GM23338 (cell line): ENCODE measurements at regions not wholly inside any gene's neighbourhood (a gene's known extent, or its start where the extent isn't known, plus 50 kb on each side); places are given as distances from the start of the nearest gene placed in this dataset.

ENCODE experiments used
- ATAC-seq: fragments of 200-7000 bp; cut with Tn5 transposase; 3 replicates; pipeline ENCODE4 v1.9.1; 2020
- DNase-seq: peaks from one replicate; pipeline ENCODE4 v3.0.0-alpha.2; 2015; ENCODE audit warnings: low spot score
- H2AFZ ChIP-seq: fragments of 200-600 bp; sonication (generic); 2 replicates; pipeline ENCODE4 v1.8.0; 2016; ENCODE audit warnings: antibody characterized with exemption, mild to moderate bottlenecking, moderate library complexity
- H3F3A ChIP-seq: fragments of 200-600 bp; sonication (generic); replicated peaks from 2 replicates; pipeline ENCODE4 v1.8.0; 2017; ENCODE audit warnings: antibody characterized with exemption, mixed run types, low read depth
- H3K27ac ChIP-seq: fragments of 200-600 bp; sonication (generic); 2 replicates; pipeline ENCODE4 v1.6.1; 2016; ENCODE audit warnings: low read depth
- H3K27me3 ChIP-seq: fragments of 200-600 bp; sonication (generic); 2 replicates; pipeline ENCODE4 v1.8.0; 2016; ENCODE audit warnings: mild to moderate bottlenecking, mixed run types, moderate library complexity; ENCODE audit not compliant: insufficient read depth
- H3K36me3 ChIP-seq: fragments of 200-600 bp; sonication (generic); 2 replicates; pipeline ENCODE4 v1.8.0; 2016; ENCODE audit warnings: mild to moderate bottlenecking; ENCODE audit not compliant: insufficient read depth
- H3K4me1 ChIP-seq: fragments of 200-600 bp; sonication (generic); 2 replicates; pipeline ENCODE4 v1.8.0; 2016; ENCODE audit warnings: mild to moderate bottlenecking, moderate library complexity; ENCODE audit not compliant: insufficient read depth
- H3K4me2 ChIP-seq: fragments of 200-600 bp; sonication (generic); 2 replicates; pipeline ENCODE4 v1.7.1; 2017; ENCODE audit warnings: mixed run types
- H3K4me3 ChIP-seq: fragments of 200-600 bp; sonication (generic); 2 replicates; pipeline ENCODE4 v1.6.1; 2016; ENCODE audit warnings: mixed run types
- H3K79me2 ChIP-seq: fragments of 200-600 bp; sonication (generic); replicated peaks from 2 replicates; pipeline ENCODE4 v1.8.0; 2017; ENCODE audit warnings: mild to moderate bottlenecking; ENCODE audit not compliant: insufficient read depth
- H3K9me2 ChIP-seq: fragments of 200-600 bp; sonication (generic); 2 replicates; pipeline ENCODE4 v1.8.0; 2017; ENCODE audit not compliant: insufficient read depth
- H4K20me1 ChIP-seq: fragments of 200-600 bp; sonication (generic); replicated peaks from 2 replicates; pipeline ENCODE4 v1.8.0; 2017; ENCODE audit warnings: mild to moderate bottlenecking; ENCODE audit not compliant: insufficient read depth
- H3K27ac Mint-ChIP-seq: 2 replicates; pipeline ENCODE4 v1.8.0; 2020; ENCODE audit warnings: inconsistent platforms, mild to moderate bottlenecking, moderate library complexity, mixed read lengths
- H3K27me3 Mint-ChIP-seq: 3 replicates; pipeline ENCODE4 v1.8.0; 2022; ENCODE audit warnings: low read depth, mild to moderate bottlenecking, moderate library complexity, mixed read lengths, inconsistent platforms; ENCODE audit not compliant: insufficient read depth, poor library complexity
- H3K36me3 Mint-ChIP-seq: 3 replicates; pipeline ENCODE4 v1.8.0; 2021; ENCODE audit warnings: low read depth, mild to moderate bottlenecking, inconsistent platforms, moderate library complexity, mixed read lengths
- H3K4me1 Mint-ChIP-seq: 3 replicates; pipeline ENCODE4 v1.8.0; 2020; ENCODE audit warnings: mild to moderate bottlenecking, inconsistent platforms, mixed read lengths
- H3K4me3 Mint-ChIP-seq: 3 replicates; pipeline ENCODE4 v1.8.0; 2021; ENCODE audit warnings: moderate library complexity, mild to moderate bottlenecking, inconsistent platforms, mixed read lengths
- H3K9me3 Mint-ChIP-seq: 3 replicates; pipeline ENCODE4 v1.8.0; 2020; ENCODE audit warnings: moderate library complexity, mild to moderate bottlenecking, inconsistent platforms, mixed read lengths
- CREB1 ChIP-seq: fragments of 250-450 bp; sonication (Bioruptor Pico); IDR thresholded peaks from 2 replicates; pipeline ENCODE4 v1.5.0; 2020; ENCODE audit warnings: low read depth, mild to moderate bottlenecking, moderate library complexity
- EZH2phosphoT487 ChIP-seq: fragments of 200-600 bp; sonication (generic); IDR thresholded peaks from one replicate; pipeline ENCODE4 v1.8.1; 2018; ENCODE audit warnings: antibody characterized with exemption; ENCODE audit not compliant: unreplicated experiment
- JUNB ChIP-seq: IDR thresholded peaks from one replicate; pipeline ENCODE4 v1.6.1; 2016; ENCODE audit warnings: antibody characterized with exemption; ENCODE audit not compliant: unreplicated experiment
- POLR2AphosphoS5 ChIP-seq: IDR thresholded peaks from 2 replicates; pipeline ENCODE4 v1.6.1; 2016; ENCODE audit warnings: antibody characterized with exemption, low read depth
- STAT1 ChIP-seq: IDR thresholded peaks from one replicate; pipeline ENCODE4 v1.6.1; 2016; ENCODE audit warnings: antibody characterized with exemption; ENCODE audit not compliant: unreplicated experiment
- ZNF114 ChIP-seq: fragments of 250-450 bp; sonication (Bioruptor Pico); IDR thresholded peaks from 2 replicates; pipeline ENCODE4 v1.5.0; 2020; ENCODE audit warnings: mild to moderate bottlenecking, moderate library complexity
- TF ChIP-seq, protein P1 (sequence below): fragments of 250-450 bp; sonication (Bioruptor Pico); IDR thresholded peaks from 2 replicates; pipeline ENCODE4 v1.5.0; 2020; ENCODE audit warnings: mild to moderate bottlenecking, moderate library complexity
- TF ChIP-seq, protein P2 (sequence below): IDR thresholded peaks from one replicate; pipeline ENCODE4 v1.6.1; 2018; ENCODE audit warnings: antibody characterized with exemption; ENCODE audit not compliant: unreplicated experiment
- TF ChIP-seq, protein P3 (sequence below), 2 experiments: fragments of 200-600 bp in 1 of 2; sonication (generic) in 1 of 2; conservative IDR thresholded peaks; 2 replicates each; pipeline versions ENCODE4 v1.5.1 to v1.6.1; 2016 to 2017; ENCODE audit warnings: antibody characterized with exemption in 2 of 2, low read depth in 2 of 2, mild to moderate bottlenecking in 2 of 2, moderate library complexity in 1 of 2
- TF ChIP-seq, protein P4 (sequence below): IDR thresholded peaks from 2 replicates; pipeline ENCODE4 v1.6.1; 2016; ENCODE audit warnings: antibody characterized with exemption

DNA sequence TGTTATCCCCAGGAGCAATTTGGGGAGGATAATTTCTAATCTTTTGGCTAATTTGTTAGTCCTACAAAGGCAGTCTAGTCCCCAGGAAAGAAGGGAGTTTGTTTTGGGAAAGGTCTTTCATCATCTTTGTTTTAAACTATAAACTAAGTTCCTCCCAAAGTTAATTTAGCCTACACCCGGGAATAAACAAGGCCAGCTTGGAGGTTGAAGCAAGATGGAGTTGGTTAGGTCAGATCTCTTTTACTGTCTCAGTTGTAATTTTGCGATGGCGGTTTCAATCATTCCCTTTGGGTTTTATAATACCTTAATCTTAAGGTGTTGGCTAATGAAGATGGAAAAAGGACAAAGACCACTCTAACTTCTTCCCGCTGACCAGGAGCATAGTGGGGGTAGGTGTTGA, 166.4 kb upstream of the NAMPT start:
- Mint-ChIP-seq H3K4me3 (no peak overlapping the region), H3K9me3 (peaks cover 43% of the 10 kb centered on the region), H3K27ac (no peak overlapping the region), H3K27me3 (no peaks in the 10 kb centered on the region), H3K36me3 (peaks cover 27% of the 10 kb centered on the region), H3K4me1 (no peaks in the 10 kb centered on the region)
- ATAC-seq (no peak), DNase-seq (no peak)
- Histone ChIP-seq H3K27me3 (no peaks in the 10 kb centered on the region), H3K27ac (no peak overlapping the region), H3K9me2 (peaks cover 20% of the 10 kb centered on the region; the same call in 1 of the 2 replicates), H3K36me3 (peaks cover 7% of the 10 kb centered on the region), H3K79me2 (no peaks in the 10 kb centered on the region), H3F3A (no peaks in the 10 kb centered on the region), H4K20me1 (no peaks in the 10 kb centered on the region), H3K4me1 (no peaks in the 10 kb centered on the region), H3K4me3 (no peak overlapping the region), H2AFZ (no peak overlapping the region), H3K4me2 (no peak overlapping the region)
- TF ChIP-seq STAT1, result no peak
- TF ChIP-seq, protein P1, sequence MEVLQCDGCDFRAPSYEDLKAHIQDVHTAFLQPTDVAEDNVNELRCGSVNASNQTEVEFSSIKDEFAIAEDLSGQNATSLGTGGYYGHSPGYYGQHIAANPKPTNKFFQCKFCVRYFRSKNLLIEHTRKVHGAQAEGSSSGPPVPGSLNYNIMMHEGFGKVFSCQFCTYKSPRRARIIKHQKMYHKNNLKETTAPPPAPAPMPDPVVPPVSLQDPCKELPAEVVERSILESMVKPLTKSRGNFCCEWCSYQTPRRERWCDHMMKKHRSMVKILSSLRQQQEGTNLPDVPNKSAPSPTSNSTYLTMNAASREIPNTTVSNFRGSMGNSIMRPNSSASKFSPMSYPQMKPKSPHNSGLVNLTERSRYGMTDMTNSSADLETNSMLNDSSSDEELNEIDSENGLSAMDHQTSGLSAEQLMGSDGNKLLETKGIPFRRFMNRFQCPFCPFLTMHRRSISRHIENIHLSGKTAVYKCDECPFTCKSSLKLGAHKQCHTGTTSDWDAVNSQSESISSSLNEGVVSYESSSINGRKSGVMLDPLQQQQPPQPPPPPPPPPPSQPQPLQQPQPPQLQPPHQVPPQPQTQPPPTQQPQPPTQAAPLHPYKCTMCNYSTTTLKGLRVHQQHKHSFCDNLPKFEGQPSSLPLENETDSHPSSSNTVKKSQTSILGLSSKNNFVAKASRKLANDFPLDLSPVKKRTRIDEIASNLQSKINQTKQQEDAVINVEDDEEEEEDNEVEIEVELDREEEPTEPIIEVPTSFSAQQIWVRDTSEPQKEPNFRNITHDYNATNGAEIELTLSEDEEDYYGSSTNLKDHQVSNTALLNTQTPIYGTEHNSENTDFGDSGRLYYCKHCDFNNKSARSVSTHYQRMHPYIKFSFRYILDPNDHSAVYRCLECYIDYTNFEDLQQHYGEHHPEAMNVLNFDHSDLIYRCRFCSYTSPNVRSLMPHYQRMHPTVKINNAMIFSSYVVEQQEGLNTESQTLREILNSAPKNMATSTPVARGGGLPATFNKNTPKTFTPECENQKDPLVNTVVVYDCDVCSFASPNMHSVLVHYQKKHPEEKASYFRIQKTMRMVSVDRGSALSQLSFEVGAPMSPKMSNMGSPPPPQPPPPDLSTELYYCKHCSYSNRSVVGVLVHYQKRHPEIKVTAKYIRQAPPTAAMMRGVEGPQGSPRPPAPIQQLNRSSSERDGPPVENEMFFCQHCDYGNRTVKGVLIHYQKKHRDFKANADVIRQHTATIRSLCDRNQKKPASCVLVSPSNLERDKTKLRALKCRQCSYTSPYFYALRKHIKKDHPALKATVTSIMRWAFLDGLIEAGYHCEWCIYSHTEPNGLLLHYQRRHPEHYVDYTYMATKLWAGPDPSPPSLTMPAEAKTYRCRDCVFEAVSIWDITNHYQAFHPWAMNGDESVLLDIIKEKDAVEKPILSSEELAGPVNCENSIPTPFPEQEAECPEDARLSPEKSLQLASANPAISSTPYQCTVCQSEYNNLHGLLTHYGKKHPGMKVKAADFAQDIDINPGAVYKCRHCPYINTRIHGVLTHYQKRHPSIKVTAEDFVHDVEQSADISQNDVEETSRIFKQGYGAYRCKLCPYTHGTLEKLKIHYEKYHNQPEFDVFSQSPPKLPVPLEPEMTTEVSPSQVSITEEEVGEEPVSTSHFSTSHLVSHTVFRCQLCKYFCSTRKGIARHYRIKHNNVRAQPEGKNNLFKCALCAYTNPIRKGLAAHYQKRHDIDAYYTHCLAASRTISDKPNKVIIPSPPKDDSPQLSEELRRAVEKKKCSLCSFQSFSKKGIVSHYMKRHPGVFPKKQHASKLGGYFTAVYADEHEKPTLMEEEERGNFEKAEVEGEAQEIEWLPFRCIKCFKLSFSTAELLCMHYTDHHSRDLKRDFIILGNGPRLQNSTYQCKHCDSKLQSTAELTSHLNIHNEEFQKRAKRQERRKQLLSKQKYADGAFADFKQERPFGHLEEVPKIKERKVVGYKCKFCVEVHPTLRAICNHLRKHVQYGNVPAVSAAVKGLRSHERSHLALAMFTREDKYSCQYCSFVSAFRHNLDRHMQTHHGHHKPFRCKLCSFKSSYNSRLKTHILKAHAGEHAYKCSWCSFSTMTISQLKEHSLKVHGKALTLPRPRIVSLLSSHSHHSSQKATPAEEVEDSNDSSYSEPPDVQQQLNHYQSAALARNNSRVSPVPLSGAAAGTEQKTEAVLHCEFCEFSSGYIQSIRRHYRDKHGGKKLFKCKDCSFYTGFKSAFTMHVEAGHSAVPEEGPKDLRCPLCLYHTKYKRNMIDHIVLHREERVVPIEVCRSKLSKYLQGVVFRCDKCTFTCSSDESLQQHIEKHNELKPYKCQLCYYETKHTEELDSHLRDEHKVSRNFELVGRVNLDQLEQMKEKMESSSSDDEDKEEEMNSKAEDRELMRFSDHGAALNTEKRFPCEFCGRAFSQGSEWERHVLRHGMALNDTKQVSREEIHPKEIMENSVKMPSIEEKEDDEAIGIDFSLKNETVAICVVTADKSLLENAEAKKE (CRISPR knock-in tag), result no peak
- TF ChIP-seq, protein P2, sequence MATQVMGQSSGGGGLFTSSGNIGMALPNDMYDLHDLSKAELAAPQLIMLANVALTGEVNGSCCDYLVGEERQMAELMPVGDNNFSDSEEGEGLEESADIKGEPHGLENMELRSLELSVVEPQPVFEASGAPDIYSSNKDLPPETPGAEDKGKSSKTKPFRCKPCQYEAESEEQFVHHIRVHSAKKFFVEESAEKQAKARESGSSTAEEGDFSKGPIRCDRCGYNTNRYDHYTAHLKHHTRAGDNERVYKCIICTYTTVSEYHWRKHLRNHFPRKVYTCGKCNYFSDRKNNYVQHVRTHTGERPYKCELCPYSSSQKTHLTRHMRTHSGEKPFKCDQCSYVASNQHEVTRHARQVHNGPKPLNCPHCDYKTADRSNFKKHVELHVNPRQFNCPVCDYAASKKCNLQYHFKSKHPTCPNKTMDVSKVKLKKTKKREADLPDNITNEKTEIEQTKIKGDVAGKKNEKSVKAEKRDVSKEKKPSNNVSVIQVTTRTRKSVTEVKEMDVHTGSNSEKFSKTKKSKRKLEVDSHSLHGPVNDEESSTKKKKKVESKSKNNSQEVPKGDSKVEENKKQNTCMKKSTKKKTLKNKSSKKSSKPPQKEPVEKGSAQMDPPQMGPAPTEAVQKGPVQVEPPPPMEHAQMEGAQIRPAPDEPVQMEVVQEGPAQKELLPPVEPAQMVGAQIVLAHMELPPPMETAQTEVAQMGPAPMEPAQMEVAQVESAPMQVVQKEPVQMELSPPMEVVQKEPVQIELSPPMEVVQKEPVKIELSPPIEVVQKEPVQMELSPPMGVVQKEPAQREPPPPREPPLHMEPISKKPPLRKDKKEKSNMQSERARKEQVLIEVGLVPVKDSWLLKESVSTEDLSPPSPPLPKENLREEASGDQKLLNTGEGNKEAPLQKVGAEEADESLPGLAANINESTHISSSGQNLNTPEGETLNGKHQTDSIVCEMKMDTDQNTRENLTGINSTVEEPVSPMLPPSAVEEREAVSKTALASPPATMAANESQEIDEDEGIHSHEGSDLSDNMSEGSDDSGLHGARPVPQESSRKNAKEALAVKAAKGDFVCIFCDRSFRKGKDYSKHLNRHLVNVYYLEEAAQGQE, result no peak
- TF ChIP-seq, protein P3, sequence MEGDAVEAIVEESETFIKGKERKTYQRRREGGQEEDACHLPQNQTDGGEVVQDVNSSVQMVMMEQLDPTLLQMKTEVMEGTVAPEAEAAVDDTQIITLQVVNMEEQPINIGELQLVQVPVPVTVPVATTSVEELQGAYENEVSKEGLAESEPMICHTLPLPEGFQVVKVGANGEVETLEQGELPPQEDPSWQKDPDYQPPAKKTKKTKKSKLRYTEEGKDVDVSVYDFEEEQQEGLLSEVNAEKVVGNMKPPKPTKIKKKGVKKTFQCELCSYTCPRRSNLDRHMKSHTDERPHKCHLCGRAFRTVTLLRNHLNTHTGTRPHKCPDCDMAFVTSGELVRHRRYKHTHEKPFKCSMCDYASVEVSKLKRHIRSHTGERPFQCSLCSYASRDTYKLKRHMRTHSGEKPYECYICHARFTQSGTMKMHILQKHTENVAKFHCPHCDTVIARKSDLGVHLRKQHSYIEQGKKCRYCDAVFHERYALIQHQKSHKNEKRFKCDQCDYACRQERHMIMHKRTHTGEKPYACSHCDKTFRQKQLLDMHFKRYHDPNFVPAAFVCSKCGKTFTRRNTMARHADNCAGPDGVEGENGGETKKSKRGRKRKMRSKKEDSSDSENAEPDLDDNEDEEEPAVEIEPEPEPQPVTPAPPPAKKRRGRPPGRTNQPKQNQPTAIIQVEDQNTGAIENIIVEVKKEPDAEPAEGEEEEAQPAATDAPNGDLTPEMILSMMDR (conservative IDR thresholded peaks at IDR 0.05; ENCODE audit: low read depth in 2 of 2), result no peak
- no peak for TF ChIP-seq JUNB
- TF ChIP-seq ZNF114 (CRISPR knock-in tag), result no peak
- TF ChIP-seq POLR2AphosphoS5, result no peak
- no peak for TF ChIP-seq CREB1 (CRISPR knock-in tag)
- TF ChIP-seq, protein P4, sequence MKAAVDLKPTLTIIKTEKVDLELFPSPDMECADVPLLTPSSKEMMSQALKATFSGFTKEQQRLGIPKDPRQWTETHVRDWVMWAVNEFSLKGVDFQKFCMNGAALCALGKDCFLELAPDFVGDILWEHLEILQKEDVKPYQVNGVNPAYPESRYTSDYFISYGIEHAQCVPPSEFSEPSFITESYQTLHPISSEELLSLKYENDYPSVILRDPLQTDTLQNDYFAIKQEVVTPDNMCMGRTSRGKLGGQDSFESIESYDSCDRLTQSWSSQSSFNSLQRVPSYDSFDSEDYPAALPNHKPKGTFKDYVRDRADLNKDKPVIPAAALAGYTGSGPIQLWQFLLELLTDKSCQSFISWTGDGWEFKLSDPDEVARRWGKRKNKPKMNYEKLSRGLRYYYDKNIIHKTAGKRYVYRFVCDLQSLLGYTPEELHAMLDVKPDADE, result no peak
- TF ChIP-seq EZH2phosphoT487, result no peak
